DOHH2 (cell line): ENCODE measurements at regions not wholly inside any gene's neighbourhood (a gene's known extent, or its start where the extent isn't known, plus 50 kb on each side); places are given as distances from the start of the nearest gene placed in this dataset.

Source experiments
- CTCF ChIP-seq: fragments of 200-600 bp; sonication (generic); IDR thresholded peaks from one replicate; pipeline ENCODE4 v1.5.1; 2014; ENCODE audit warnings: antibody characterized with exemption, mild to moderate bottlenecking, low read depth, low read length; ENCODE audit not compliant: poor library complexity, severe bottlenecking
- EZH2phosphoT487 ChIP-seq: fragments of 200-600 bp; sonication (generic); IDR thresholded peaks from 2 replicates; pipeline ENCODE4 v1.6.1; 2017; ENCODE audit warnings: borderline replicate concordance, mild to moderate bottlenecking, antibody characterized with exemption, low read length, moderate library complexity, mixed read lengths

GRCh38 chr7:131012477-131013031, 278.5 kb upstream of the KLF14 start:
- TF ChIP-seq CTCF (no peak), EZH2phosphoT487 (no peak)
